CD14-positive monocyte (primary cell): ENCODE measurements at regions not wholly inside any gene's neighbourhood (a gene's known extent, or its start where the extent isn't known, plus 50 kb on each side); places are given as distances from the start of the nearest gene placed in this dataset.

Experiments used
- DNase-seq, 3 donors: peaks; one replicate each; pipeline ENCODE4 v3.0.0-alpha.2; 2011 to 2022
- H2AFZ ChIP-seq: 2 replicates; pipeline ENCODE4 v1.6.0; 2012; ENCODE audit warnings: mild to moderate bottlenecking, low read depth, low read length, inconsistent platforms; ENCODE audit not compliant: insufficient read depth, poor library complexity, severe bottlenecking
- H3K27ac ChIP-seq, 2 donors: 1 replicate in 1 of 2; 2 replicates in 1 of 2; pipeline ENCODE4 v1.5.1; 2012 to 2013; ENCODE audit warnings: low read length in 2 of 2, control low read depth in 1 of 2, inconsistent platforms in 1 of 2, low read depth in 1 of 2, mild to moderate bottlenecking in 1 of 2
- H3K27me3 ChIP-seq, 2 donors: one replicate each; pipeline versions ENCODE4 v1.6.0 to v1.6.1; 2011 to 2013; ENCODE audit warnings: low read length in 2 of 2; ENCODE audit not compliant: control insufficient read depth in 2 of 2, insufficient read depth in 2 of 2
- H3K36me3 ChIP-seq, 2 donors: replicated peaks in 1 of 2; 1 replicate in 1 of 2; 2 replicates in 1 of 2; pipeline versions ENCODE4 v1.5.1 to v1.6.1; 2012 to 2013; ENCODE audit warnings: low read length in 2 of 2, control low read depth in 1 of 2, inconsistent platforms in 1 of 2, mild to moderate bottlenecking in 1 of 2; ENCODE audit not compliant: insufficient read depth in 2 of 2, control insufficient read depth in 1 of 2
- H3K4me1 ChIP-seq, 2 donors: 1 replicate in 1 of 2; 2 replicates in 1 of 2; pipeline versions ENCODE4 v1.5.1 to v1.6.1; 2012 to 2013; ENCODE audit warnings: low read length in 2 of 2, control low read depth in 1 of 2, inconsistent platforms in 1 of 2, mild to moderate bottlenecking in 1 of 2, moderate library complexity in 1 of 2; ENCODE audit not compliant: insufficient read depth in 2 of 2, control insufficient read depth in 1 of 2
- H3K4me2 ChIP-seq: replicated peaks from 2 replicates; pipeline ENCODE3; 2012; ENCODE audit warnings: low read length, moderate library complexity, mild to moderate bottlenecking; ENCODE audit not compliant: poor library complexity, severe bottlenecking; ENCODE audit errors: extremely low read depth
- H3K4me3 ChIP-seq, 3 experiments: fragments of 200-600 bp in 1 of 3; sonication (generic) in 1 of 3; replicated peaks in 1 of 3; 1 replicate in 2 of 3; 2 replicates in 1 of 3; pipeline ENCODE4 v1.5.1; 2011 to 2013; ENCODE audit warnings: low read length in 3 of 3, mild to moderate bottlenecking in 3 of 3, control low read depth in 2 of 3, low read depth in 2 of 3, inconsistent platforms in 1 of 3, moderate library complexity in 1 of 3
- H3K79me2 ChIP-seq: 2 replicates; pipeline ENCODE4 v1.6.0; 2012; ENCODE audit warnings: mild to moderate bottlenecking, control low read depth, inconsistent platforms, low read length, moderate library complexity; ENCODE audit not compliant: insufficient read depth
- H3K9ac ChIP-seq: 2 replicates; pipeline ENCODE4 v1.6.0; 2017; ENCODE audit warnings: low read length, mild to moderate bottlenecking; ENCODE audit not compliant: insufficient read depth, poor library complexity, severe bottlenecking
- H3K9me3 ChIP-seq, 2 donors: replicated peaks in 1 of 2; 1 replicate in 1 of 2; 2 replicates in 1 of 2; pipeline versions ENCODE4 v1.5.1 to v1.6.1; 2012 to 2013; ENCODE audit warnings: low read length in 2 of 2, control low read depth in 1 of 2; ENCODE audit not compliant: control insufficient read depth in 1 of 2, insufficient read depth in 1 of 2
- H4K20me1 ChIP-seq: 2 replicates; pipeline ENCODE4 v1.6.0; 2012; ENCODE audit warnings: mild to moderate bottlenecking, low read length, control low read depth, moderate library complexity; ENCODE audit not compliant: insufficient read depth
- H3K27ac Mint-ChIP-seq, 7 donors: one replicate each; pipeline ENCODE4 v1.8.0; 2020; ENCODE audit warnings: mild to moderate bottlenecking in 7 of 7, mixed read lengths in 7 of 7, moderate library complexity in 6 of 7, inconsistent platforms in 2 of 7
- H3K27me3 Mint-ChIP-seq, 3 donors: one replicate each; pipeline ENCODE4 v1.8.0; 2021 to 2022; ENCODE audit warnings: low read depth in 3 of 3, mild to moderate bottlenecking in 3 of 3, mixed read lengths in 3 of 3, moderate library complexity in 3 of 3, inconsistent platforms in 1 of 3
- H3K36me3 Mint-ChIP-seq, 2 donors: one replicate each; pipeline ENCODE4 v1.8.0; 2020; ENCODE audit warnings: mixed read lengths in 2 of 2, inconsistent platforms in 1 of 2, mild to moderate bottlenecking in 1 of 2
- H3K4me1 Mint-ChIP-seq: one replicate; pipeline ENCODE4 v1.8.0; 2020; ENCODE audit warnings: mild to moderate bottlenecking, mixed read lengths
- H3K4me3 Mint-ChIP-seq, 2 donors: one replicate each; pipeline ENCODE4 v1.8.0; 2020; ENCODE audit warnings: mild to moderate bottlenecking in 2 of 2, mixed read lengths in 2 of 2, moderate library complexity in 1 of 2
- H3K9me3 Mint-ChIP-seq, 7 donors: one replicate each; pipeline ENCODE4 v1.8.0; 2020 to 2022; ENCODE audit warnings: mixed read lengths in 7 of 7, mild to moderate bottlenecking in 6 of 7, moderate library complexity in 6 of 7, inconsistent platforms in 2 of 7
- CTCF ChIP-seq: fragments of 200-600 bp; IDR thresholded peaks from one replicate; pipeline ENCODE4 v1.8.0; 2022; ENCODE audit warnings: antibody characterized with exemption, mild to moderate bottlenecking
- WGBS: methylation state at CpG from one replicate; pipeline ENCODE4 v1.1.5; 2013; ENCODE audit warnings: missing lambda C conversion rate; ENCODE audit not compliant: insufficient coverage; 5-methylcytosine and 5-hydroxymethylcytosine counted together
- intact Hi-C, 2 donors: fragments of 100-400 bp; cut with micrococcal nuclease; formaldehyde crosslinking; loops; one replicate each; pipeline versions ENCODE4 v1.15.0 to v1.15.1; 2023

GRCh38 chr4:85372966-85373365 is 102.0 kb upstream of the ARHGAP24 start:
- Histone ChIP-seq H3K4me3 (no peak overlapping the region), H3K27ac (no peak overlapping the region), H3K27me3 (no peaks in the 10 kb centered on the region), H3K9ac (no peak overlapping the region), H3K4me2 (no peak overlapping the region), H3K36me3 (no peaks in the 10 kb centered on the region), H3K9me3 (no peaks in the 10 kb centered on the region), H3K79me2 (no peaks in the 10 kb centered on the region), H2AFZ (no peak overlapping the region), H3K4me1 (no peaks in the 10 kb centered on the region), H4K20me1 (no peaks in the 10 kb centered on the region)
- Mint-ChIP-seq H3K27ac (no peak overlapping the region), H3K27me3 (peaks cover 0 to 5% (median 5%) of the 10 kb centered on the region in 3 donors), H3K4me3 (no peak overlapping the region), H3K9me3 (no peaks in the 10 kb centered on the region), H3K4me1 (peaks cover 4% of the 10 kb centered on the region), H3K36me3 (no peaks in the 10 kb centered on the region)
- no CpG with 5 or more reads among the region's 4 CpGs for WGBS
- TF ChIP-seq CTCF: no peak
- no peak for DNase-seq
- intact Hi-C loops: no loop called here

GRCh38 chr4:85376285-85376684 is 98.7 kb upstream of the ARHGAP24 start:
- DNase-seq: no peak
- Histone ChIP-seq H3K27me3 (no peaks in the 10 kb centered on the region), H3K79me2 (no peaks in the 10 kb centered on the region), H3K4me1 (no peaks in the 10 kb centered on the region), H2AFZ (no peak overlapping the region), H3K27ac (no peak overlapping the region), H3K4me2 (no peak overlapping the region), H3K9ac (no peak overlapping the region), H3K36me3 (no peaks in the 10 kb centered on the region), H3K9me3 (no peaks in the 10 kb centered on the region), H4K20me1 (no peaks in the 10 kb centered on the region), H3K4me3 (no peak overlapping the region)
- no peak for TF ChIP-seq CTCF
- Mint-ChIP-seq H3K27ac (no peak overlapping the region), H3K4me3 (no peak overlapping the region), H3K9me3 (peaks cover 0 to 2% (median 0%) of the 10 kb centered on the region in 7 donors), H3K4me1 (no peaks in the 10 kb centered on the region), H3K36me3 (no peaks in the 10 kb centered on the region), H3K27me3 (peaks cover 0 to 5% (median 4%) of the 10 kb centered on the region in 3 donors)
- 63% methylated on average over 1 of the region's 3 CpGs for WGBS
- intact Hi-C loops: no loop called here
